GM12874 (cell line): ENCODE measurements at regions not wholly inside any gene's neighbourhood (a gene's known extent, or its start where the extent isn't known, plus 50 kb on each side); places are given as distances from the start of the nearest gene placed in this dataset.

ENCODE experiments used
- TF ChIP-seq, protein P1 (sequence below): IDR thresholded peaks from 2 replicates; pipeline ENCODE4 v1.5.1; 2011; ENCODE audit warnings: low read depth, mild to moderate bottlenecking, control low read depth, low read length, moderate library complexity; ENCODE audit not compliant: insufficient read depth

DNA sequence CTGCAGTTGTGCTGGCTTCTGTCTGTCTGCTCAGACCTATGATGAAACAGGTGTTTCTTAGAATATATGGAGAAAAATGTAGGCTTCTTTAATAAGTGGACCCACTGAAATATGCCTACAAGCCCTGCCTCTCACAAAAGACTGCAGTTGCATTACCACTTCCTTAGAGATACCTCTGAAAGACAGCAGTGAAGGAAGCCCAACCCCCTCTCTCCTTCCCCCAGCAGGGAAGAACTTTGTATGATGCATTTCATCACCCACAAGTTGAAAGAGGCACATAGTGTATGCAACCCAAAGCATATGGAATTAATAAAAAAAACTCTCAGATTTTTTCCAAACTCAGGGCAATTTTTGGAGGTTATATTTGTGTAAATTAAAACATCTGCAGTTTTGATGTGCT, 916.7 kb downstream of the TECRL start:
- TF ChIP-seq, protein P1, sequence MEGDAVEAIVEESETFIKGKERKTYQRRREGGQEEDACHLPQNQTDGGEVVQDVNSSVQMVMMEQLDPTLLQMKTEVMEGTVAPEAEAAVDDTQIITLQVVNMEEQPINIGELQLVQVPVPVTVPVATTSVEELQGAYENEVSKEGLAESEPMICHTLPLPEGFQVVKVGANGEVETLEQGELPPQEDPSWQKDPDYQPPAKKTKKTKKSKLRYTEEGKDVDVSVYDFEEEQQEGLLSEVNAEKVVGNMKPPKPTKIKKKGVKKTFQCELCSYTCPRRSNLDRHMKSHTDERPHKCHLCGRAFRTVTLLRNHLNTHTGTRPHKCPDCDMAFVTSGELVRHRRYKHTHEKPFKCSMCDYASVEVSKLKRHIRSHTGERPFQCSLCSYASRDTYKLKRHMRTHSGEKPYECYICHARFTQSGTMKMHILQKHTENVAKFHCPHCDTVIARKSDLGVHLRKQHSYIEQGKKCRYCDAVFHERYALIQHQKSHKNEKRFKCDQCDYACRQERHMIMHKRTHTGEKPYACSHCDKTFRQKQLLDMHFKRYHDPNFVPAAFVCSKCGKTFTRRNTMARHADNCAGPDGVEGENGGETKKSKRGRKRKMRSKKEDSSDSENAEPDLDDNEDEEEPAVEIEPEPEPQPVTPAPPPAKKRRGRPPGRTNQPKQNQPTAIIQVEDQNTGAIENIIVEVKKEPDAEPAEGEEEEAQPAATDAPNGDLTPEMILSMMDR, result no peak

DNA sequence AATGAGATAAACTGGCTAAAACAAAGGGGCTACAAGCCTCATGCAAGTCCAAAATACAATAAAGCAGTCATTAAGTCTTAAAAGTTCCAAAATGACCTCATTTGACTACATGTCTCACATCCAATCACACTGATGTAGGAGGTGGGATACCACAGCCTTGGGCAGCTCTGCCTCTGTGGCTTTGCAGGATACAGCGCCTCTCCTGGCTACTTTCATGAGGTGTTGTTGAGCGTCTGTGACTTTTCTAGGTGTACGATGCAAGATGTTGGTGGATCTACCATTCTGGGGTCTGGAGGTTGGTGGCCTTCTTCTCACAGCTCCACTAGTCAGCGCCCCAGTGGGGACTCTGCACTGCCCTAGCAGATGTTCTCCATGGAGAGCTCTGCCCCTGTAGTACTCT, 944.9 kb downstream of the TECRL start:
- TF ChIP-seq, protein P1, result no peak

DNA sequence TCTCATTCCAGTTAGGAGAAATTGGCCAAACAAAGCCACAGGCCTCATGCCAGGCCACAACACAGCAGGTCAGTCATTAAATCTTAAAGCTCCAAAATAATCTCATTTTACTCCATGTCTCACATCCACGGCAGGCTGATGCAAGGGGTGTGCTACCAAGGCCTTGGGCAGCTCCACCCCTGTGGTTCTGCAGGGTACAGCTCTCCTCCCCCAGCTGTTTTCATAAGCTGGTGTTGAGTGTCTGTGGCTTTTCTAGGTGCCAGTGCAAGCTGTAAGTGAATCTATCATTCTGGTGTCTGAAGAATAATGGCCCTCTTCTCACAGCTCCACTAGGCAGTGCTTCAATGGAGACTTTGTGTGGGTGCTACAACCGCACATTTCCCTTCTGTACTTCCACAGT, 949.2 kb downstream of the TECRL start:
- TF ChIP-seq, protein P1, result no peak

DNA sequence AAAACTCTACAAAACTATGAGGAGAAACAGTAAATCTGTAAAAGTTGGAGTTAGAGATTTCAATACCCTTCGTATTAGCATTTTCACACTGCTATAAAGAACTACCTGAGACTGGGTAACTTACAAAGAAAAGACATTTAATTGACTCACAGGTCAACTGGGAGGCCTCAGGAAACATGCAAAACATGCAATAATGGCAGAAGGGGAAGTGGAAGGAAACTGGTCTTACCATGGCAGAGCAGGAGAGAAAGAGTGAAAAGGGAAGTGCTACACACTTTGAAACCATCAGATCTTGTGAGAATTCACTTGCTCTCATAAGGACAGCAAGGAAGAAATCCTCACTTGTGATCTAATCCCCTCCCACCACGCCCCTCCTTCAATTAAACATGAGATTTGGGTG, 949.9 kb downstream of the TECRL start:
- TF ChIP-seq, protein P1, result no peak

DNA sequence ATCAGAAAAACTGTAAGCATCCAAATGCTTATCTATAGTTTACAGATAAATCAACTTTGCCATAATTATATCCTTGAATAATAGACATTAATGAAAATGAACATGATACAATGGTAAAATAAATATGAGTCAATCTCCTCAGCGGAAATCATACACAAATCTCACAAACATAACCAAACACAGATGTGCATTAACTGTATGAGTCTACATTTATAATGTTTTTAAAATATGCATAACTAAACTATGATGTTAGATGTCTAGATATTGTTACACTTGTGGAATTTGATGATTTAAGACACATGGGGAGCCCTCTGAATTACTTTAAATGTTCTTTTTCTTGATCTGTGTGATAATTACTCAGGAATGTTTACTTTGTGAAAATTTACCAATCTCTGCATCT, 951.2 kb downstream of the TECRL start:
- TF ChIP-seq, protein P1, result no peak

DNA sequence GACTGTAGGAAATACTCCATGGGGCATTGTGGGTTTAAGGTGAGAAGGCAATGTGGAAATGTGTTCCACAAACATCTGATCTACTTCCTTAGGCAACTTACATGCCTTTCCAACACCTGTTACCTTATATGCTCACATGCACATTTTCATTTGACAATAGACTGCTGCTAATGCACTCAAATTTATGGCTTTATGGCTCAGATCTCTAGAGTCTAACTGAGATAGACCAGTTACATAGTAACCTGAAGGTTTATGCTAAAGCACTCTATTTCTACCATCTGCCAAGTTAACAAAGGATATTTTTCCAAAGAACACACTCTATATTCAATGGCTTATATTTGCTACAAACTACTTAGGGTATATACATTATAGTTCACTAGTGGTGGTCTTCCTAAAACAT, 969.0 kb downstream of the TECRL start:
- TF ChIP-seq, protein P1, result no peak

DNA sequence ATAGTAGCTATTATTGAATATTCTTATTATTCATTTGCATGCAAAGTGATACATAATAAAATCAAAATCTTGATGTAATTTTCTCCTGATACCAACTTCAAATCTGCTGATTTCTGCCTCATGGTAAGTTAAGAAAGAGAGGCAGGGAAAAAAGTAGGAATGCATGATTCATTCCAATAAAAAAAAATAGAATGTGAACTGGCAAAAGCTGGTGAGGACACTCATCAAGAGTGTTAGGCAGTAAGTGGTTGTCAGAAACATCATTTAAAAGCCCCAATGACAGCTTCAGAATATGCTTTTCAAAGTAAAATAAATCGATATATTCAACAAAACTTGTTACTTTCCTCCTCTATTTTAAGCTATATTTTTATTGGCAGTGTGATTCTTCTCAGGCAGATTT, 979.1 kb downstream of the TECRL start:
- TF ChIP-seq, protein P1, result no peak

DNA sequence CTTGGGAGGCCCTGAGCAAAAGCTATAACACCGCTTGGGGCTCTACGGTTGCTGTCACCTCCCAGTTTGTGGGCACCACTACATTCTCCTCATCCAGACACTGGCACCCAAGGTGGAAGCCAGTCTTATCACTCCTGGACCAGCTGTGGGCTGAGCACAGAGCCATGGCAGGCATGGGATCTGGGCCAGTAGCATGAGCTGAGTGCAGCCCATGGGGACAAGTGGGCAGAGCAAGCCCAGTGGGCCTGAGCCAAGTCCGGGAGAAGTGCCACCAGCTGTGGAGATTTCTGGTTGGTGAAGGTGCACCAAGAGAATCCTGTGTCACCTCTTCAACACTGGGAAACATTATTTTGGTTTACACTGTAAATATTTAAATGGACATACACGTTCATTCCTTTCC, 1013.0 kb downstream of the TECRL start:
- TF ChIP-seq, protein P1, result no peak
